ENCODE measurements at regions not wholly inside any gene's neighbourhood (a gene's known extent, or its start where the extent isn't known, plus 50 kb on each side); places are given as distances from the start of the nearest gene placed in this dataset.
"Not testable (repeated sequence)": the region's sequence is repeated elsewhere in the genome, so short reads cannot be mapped to it uniquely, and the experiment has no call there.

- no peak for TF ChIP-seq CTCF (IDR thresholded peaks at IDR 0.05; ENCODE audit: insufficient read depth, low read length)
- DNase-seq (ENCODE audit: low read depth): no peak
Observed at GRCh38 chr5:41995193-41995592, 70.1 kb downstream of the FBXO4 start.

GRCh38 chr5:42001673-42002072 is 76.6 kb downstream of the FBXO4 start:
- TF ChIP-seq CTCF (IDR thresholded peaks at IDR 0.05; ENCODE audit: insufficient read depth, low read length): no peak
- no peak overlapping the region for H3K4me3 ChIP-seq (ENCODE audit: low read depth, low read length)
- no peak for DNase-seq (ENCODE audit: low read depth)

More at GRCh38 chr5:41995193-41995592, 70.1 kb downstream of the FBXO4 start:
- no peak overlapping the region for H3K4me3 ChIP-seq (ENCODE audit: low read depth, low read length)

GRCh38 chr5:42003852-42004251 is 78.8 kb downstream of the FBXO4 start:
- H3K4me3 ChIP-seq (ENCODE audit: low read depth, low read length); DNase-seq (ENCODE audit: low read depth): not testable (repeated sequence)

- TF ChIP-seq CTCF (IDR thresholded peaks at IDR 0.05; ENCODE audit: insufficient read depth, low read length): peak; percentile 82
- DNase-seq (ENCODE audit: low read depth): peak; percentile 47
- H3K4me3 ChIP-seq (ENCODE audit: low read depth, low read length): no peak overlapping the region
Observed at GRCh38 chr5:42005561-42006153, 80.6 kb downstream of the FBXO4 start.

- no peak for DNase-seq (ENCODE audit: low read depth)
- no peak for TF ChIP-seq CTCF (IDR thresholded peaks at IDR 0.05; ENCODE audit: insufficient read depth, low read length)
- H3K4me3 ChIP-seq (ENCODE audit: low read depth, low read length): no peak overlapping the region
Observed at GRCh38 chr5:42013561-42013960, 88.5 kb downstream of the FBXO4 start.

- TF ChIP-seq CTCF (IDR thresholded peaks at IDR 0.05; ENCODE audit: insufficient read depth, low read length): no peak
- H3K4me3 ChIP-seq (ENCODE audit: low read depth, low read length): no peak overlapping the region
- DNase-seq (ENCODE audit: low read depth): no peak
Observed at GRCh38 chr5:42015254-42015653, 90.2 kb downstream of the FBXO4 start.

- H3K4me3 ChIP-seq (ENCODE audit: low read depth, low read length): no peak overlapping the region
- TF ChIP-seq CTCF (IDR thresholded peaks at IDR 0.05; ENCODE audit: insufficient read depth, low read length): no peak
- peak; percentile 31 for DNase-seq (ENCODE audit: low read depth)
Observed at GRCh38 chr5:42015681-42016080, 90.6 kb downstream of the FBXO4 start.
